ENCODE measurements at regions not wholly inside any gene's neighbourhood (a gene's known extent, or its start where the extent isn't known, plus 50 kb on each side); places are given as distances from the start of the nearest gene placed in this dataset.
"Not testable (repeated sequence)": the region's sequence is repeated elsewhere in the genome, so short reads cannot be mapped to it uniquely, and the experiment has no call there.

DNA sequence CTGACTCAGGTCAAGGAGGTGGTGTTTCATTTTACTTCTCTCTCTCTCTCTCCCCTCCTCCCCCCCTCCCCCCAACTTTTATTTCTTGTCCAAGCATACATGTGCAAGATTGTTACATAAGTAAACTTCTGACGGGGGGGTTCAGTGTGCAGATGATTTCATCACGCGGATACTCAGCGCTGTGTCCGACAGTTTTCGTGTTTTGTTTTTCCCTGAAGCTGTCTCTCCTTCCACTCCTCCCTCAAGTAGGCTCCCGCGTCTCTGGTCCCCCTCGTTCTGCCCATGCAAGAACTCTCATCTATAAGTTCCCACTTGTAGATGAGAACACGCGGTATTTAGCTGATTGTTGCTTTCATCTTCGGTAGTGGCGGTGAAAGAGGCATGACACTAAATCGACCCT, 111.0 kb upstream of the ANKRD30BL start:
- no peaks in the 10 kb centered on the region for H3K9me3 ChIP-seq (ENCODE audit: insufficient read depth, low read depth, low read length)
- no peaks in the 10 kb centered on the region for H3K9me2 ChIP-seq (replicated peaks; ENCODE audit: low read depth, low read length)
- H3K79me2 ChIP-seq (ENCODE audit: insufficient read depth, low read length) = no peaks in the 10 kb centered on the region
- no peaks in the 10 kb centered on the region for H4K20me1 ChIP-seq (ENCODE audit: insufficient read depth, low read length, poor library complexity, severe bottlenecking)
- H3K9ac ChIP-seq (ENCODE audit: low read depth, low read length, poor library complexity, severe bottlenecking) = no peak overlapping the region
- no peaks in the 10 kb centered on the region for H3K36me3 ChIP-seq (ENCODE audit: insufficient read depth, low read length)
- no peaks in the 10 kb centered on the region for H3K4me1 ChIP-seq (ENCODE audit: insufficient read depth, low read length, poor library complexity, severe bottlenecking)
- no peak overlapping the region for H3K4me2 ChIP-seq (ENCODE audit: low read depth, low read length, poor library complexity, severe bottlenecking)
- H2AFZ ChIP-seq (ENCODE audit: low read length) = no peak overlapping the region
- H3K4me3 ChIP-seq (ENCODE audit: low read length, poor library complexity, severe bottlenecking) = no peak overlapping the region
- no peaks in the 10 kb centered on the region for H3K27me3 ChIP-seq (ENCODE audit: insufficient read depth, low read length, poor library complexity, severe bottlenecking)
- TF ChIP-seq EZH2phosphoT487 (IDR thresholded peaks at IDR 0.05; ENCODE audit: borderline replicate concordance) = no peak
- TF ChIP-seq, protein P1, sequence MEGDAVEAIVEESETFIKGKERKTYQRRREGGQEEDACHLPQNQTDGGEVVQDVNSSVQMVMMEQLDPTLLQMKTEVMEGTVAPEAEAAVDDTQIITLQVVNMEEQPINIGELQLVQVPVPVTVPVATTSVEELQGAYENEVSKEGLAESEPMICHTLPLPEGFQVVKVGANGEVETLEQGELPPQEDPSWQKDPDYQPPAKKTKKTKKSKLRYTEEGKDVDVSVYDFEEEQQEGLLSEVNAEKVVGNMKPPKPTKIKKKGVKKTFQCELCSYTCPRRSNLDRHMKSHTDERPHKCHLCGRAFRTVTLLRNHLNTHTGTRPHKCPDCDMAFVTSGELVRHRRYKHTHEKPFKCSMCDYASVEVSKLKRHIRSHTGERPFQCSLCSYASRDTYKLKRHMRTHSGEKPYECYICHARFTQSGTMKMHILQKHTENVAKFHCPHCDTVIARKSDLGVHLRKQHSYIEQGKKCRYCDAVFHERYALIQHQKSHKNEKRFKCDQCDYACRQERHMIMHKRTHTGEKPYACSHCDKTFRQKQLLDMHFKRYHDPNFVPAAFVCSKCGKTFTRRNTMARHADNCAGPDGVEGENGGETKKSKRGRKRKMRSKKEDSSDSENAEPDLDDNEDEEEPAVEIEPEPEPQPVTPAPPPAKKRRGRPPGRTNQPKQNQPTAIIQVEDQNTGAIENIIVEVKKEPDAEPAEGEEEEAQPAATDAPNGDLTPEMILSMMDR (conservative IDR thresholded peaks at IDR 0.05; ENCODE audit: low read length) = no peak
- H3F3A ChIP-seq (ENCODE audit: low read depth) = no peaks in the 10 kb centered on the region

DNA sequence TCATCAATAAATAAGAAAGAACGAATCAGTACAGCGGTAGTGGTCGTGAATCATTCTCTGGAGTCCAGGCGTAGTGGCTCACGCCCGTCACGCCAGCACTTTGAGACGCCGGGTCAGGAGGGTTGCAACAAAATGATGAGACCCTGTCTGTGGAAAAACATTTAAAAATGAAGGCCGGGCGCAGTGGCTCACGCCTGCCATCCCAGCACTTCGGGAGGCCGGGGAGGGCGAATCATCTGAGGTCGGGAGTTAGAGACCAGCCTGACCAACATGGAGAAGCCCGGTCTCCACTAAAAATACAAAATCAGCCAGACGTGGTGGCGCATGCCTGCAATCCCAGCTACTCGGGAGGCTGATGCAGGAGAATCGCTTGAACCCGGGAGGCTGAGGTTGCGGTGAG, 111.8 kb upstream of the ANKRD30BL start:
- H4K20me1 ChIP-seq (ENCODE audit: insufficient read depth, low read length, poor library complexity, severe bottlenecking); H3K27me3 ChIP-seq (ENCODE audit: insufficient read depth, low read length, poor library complexity, severe bottlenecking); H3K9ac ChIP-seq (ENCODE audit: low read depth, low read length, poor library complexity, severe bottlenecking); H3K9me2 ChIP-seq (replicated peaks; ENCODE audit: low read depth, low read length); H3K4me3 ChIP-seq (ENCODE audit: low read length, poor library complexity, severe bottlenecking); H3K36me3 ChIP-seq (ENCODE audit: insufficient read depth, low read length); H3K4me2 ChIP-seq (ENCODE audit: low read depth, low read length, poor library complexity, severe bottlenecking); H3F3A ChIP-seq (ENCODE audit: low read depth); H3K9me3 ChIP-seq (ENCODE audit: insufficient read depth, low read depth, low read length); H3K79me2 ChIP-seq (ENCODE audit: insufficient read depth, low read length); H2AFZ ChIP-seq (ENCODE audit: low read length); H3K4me1 ChIP-seq (ENCODE audit: insufficient read depth, low read length, poor library complexity, severe bottlenecking): not testable (repeated sequence)

DNA sequence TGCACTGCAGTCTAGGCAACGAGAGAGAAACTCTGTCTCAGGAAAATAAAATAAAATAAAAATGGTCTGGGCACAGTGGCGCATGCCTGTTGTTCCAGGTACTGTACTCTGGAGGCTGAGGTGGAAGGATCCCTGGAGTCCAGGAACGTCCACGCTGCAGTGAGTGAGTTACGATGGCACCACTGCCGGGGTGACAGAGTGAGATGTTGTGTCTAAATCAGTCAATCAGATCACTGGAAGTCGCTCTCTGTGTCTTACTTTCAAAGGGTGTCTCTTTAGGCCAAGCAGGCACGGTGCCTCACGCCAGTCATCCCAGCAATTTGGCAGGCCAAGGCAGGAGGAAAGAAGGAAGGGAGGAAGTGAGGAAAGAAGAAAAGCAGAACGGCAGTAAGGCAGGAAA, 112.2 kb upstream of the ANKRD30BL start:
- H3K79me2 ChIP-seq (ENCODE audit: insufficient read depth, low read length) = no peaks in the 10 kb centered on the region
- no peaks in the 10 kb centered on the region for H3K27me3 ChIP-seq (ENCODE audit: insufficient read depth, low read length, poor library complexity, severe bottlenecking)
- no peak overlapping the region for H3K9ac ChIP-seq (ENCODE audit: low read depth, low read length, poor library complexity, severe bottlenecking)
- no peak overlapping the region for H2AFZ ChIP-seq (ENCODE audit: low read length)
- TF ChIP-seq, protein P1 (conservative IDR thresholded peaks at IDR 0.05; ENCODE audit: low read length) = no peak
- no peak for TF ChIP-seq EZH2phosphoT487 (IDR thresholded peaks at IDR 0.05; ENCODE audit: borderline replicate concordance)
- H3K9me2 ChIP-seq (replicated peaks; ENCODE audit: low read depth, low read length) = no peaks in the 10 kb centered on the region
- H3K9me3 ChIP-seq (ENCODE audit: insufficient read depth, low read depth, low read length) = no peaks in the 10 kb centered on the region
- H3K36me3 ChIP-seq (ENCODE audit: insufficient read depth, low read length) = no peaks in the 10 kb centered on the region
- no peaks in the 10 kb centered on the region for H3K4me1 ChIP-seq (ENCODE audit: insufficient read depth, low read length, poor library complexity, severe bottlenecking)
- H3K4me3 ChIP-seq (ENCODE audit: low read length, poor library complexity, severe bottlenecking) = no peak overlapping the region
- no peaks in the 10 kb centered on the region for H4K20me1 ChIP-seq (ENCODE audit: insufficient read depth, low read length, poor library complexity, severe bottlenecking)
- H3F3A ChIP-seq (ENCODE audit: low read depth) = no peaks in the 10 kb centered on the region
- H3K4me2 ChIP-seq (ENCODE audit: low read depth, low read length, poor library complexity, severe bottlenecking) = no peak overlapping the region

DNA sequence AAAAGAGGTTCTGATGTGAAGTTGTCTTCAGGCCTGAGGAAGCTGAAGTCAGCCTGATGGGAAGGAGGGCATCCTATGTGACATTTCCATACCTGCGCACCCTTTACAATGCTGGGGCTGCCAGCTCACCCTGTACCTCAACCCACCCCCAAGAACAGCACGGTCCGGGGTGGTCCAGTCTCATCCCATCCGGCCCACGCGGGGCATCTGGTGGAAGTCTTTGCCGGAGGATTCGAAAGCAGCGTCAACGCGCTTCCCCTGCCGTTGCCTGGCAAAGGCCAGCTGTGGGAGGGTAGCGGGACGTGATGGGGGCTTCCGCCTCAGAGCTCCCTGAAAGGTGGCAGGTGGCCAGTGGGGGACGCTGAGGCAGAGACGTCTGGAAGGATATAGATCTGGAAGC, 113.6 kb upstream of the ANKRD30BL start:
- TF ChIP-seq EZH2phosphoT487 (IDR thresholded peaks at IDR 0.05; ENCODE audit: borderline replicate concordance) = no peak
- TF ChIP-seq, protein P1 (conservative IDR thresholded peaks at IDR 0.05; ENCODE audit: low read length) = no peak
- Histone ChIP-seq H3K79me2 (ENCODE audit: insufficient read depth, low read length) (no peaks in the 10 kb centered on the region), H2AFZ (ENCODE audit: low read length) (no peak overlapping the region), H3K4me3 (ENCODE audit: low read length, poor library complexity, severe bottlenecking) (no peak overlapping the region), H3K4me1 (ENCODE audit: insufficient read depth, low read length, poor library complexity, severe bottlenecking) (no peaks in the 10 kb centered on the region), H3K9ac (ENCODE audit: low read depth, low read length, poor library complexity, severe bottlenecking) (no peak overlapping the region), H3K9me2 (replicated peaks; ENCODE audit: low read depth, low read length) (no peaks in the 10 kb centered on the region), H3K4me2 (ENCODE audit: low read depth, low read length, poor library complexity, severe bottlenecking) (no peak overlapping the region), H3K36me3 (ENCODE audit: insufficient read depth, low read length) (no peaks in the 10 kb centered on the region), H3K9me3 (ENCODE audit: insufficient read depth, low read depth, low read length) (no peaks in the 10 kb centered on the region), H4K20me1 (ENCODE audit: insufficient read depth, low read length, poor library complexity, severe bottlenecking) (no peaks in the 10 kb centered on the region), H3F3A (ENCODE audit: low read depth) (no peaks in the 10 kb centered on the region), H3K27me3 (ENCODE audit: insufficient read depth, low read length, poor library complexity, severe bottlenecking) (no peaks in the 10 kb centered on the region)

Data from Loucy (cell line).